Stimulated activated naive CD4-positive, alpha-beta T cell (primary cell): ENCODE measurements at regions not wholly inside any gene's neighbourhood (a gene's known extent, or its start where the extent isn't known, plus 50 kb on each side); places are given as distances from the start of the nearest gene placed in this dataset.

Experiments used
- DNase-seq, 6 experiments: peaks; one replicate each; lab custom pipeline; 2025; lab: John Stamatoyannopoulos, UW

- no peak for DNase-seq
These were observed 87.2 kb upstream of the PDE5A start for GRCh38 chr4:119715490-119716445.

- no peak for DNase-seq
These were observed 80.8 kb upstream of the PDE5A start for GRCh38 chr4:119709418-119709817.

GRCh38 chr4:119707336-119707735, 78.7 kb upstream of the PDE5A start:
- DNase-seq, result no peak

GRCh38 chr4:119706804-119707203, 78.2 kb upstream of the PDE5A start:
- no peak for DNase-seq

GRCh38 chr4:119697887-119698393, 69.3 kb upstream of the PDE5A start:
- DNase-seq, result no peak

GRCh38 chr4:119696963-119697362, 68.4 kb upstream of the PDE5A start:
- no peak for DNase-seq

- no peak for DNase-seq
These were observed 66.6 kb upstream of the PDE5A start for GRCh38 chr4:119695216-119695615.

- no peak for DNase-seq
These were observed 64.5 kb upstream of the PDE5A start for GRCh38 chr4:119693126-119693525.

- no peak for DNase-seq
These were observed 63.4 kb upstream of the PDE5A start for GRCh38 chr4:119692001-119692400.

- DNase-seq, result no peak
These were observed 62.3 kb upstream of the PDE5A start for GRCh38 chr4:119690871-119691270.

GRCh38 chr4:119688446-119688845, 59.8 kb upstream of the PDE5A start:
- DNase-seq, result no peak

- DNase-seq, result no peak
These were observed 55.9 kb upstream of the PDE5A start for GRCh38 chr4:119684463-119684862.

GRCh38 chr4:119683518-119683917, 54.9 kb upstream of the PDE5A start:
- DNase-seq, result no peak

- DNase-seq, result no peak
These were observed 53.5 kb upstream of the PDE5A start for GRCh38 chr4:119682099-119682498.

- DNase-seq, result no peak
These were observed 50.6 kb upstream of the PDE5A start for GRCh38 chr4:119679251-119679650.

- no peak for DNase-seq
These were observed 50.2 kb upstream of the PDE5A start for GRCh38 chr4:119678761-119679160.
